Astrocyte of the spinal cord (primary cell): ENCODE measurements at regions not wholly inside any gene's neighbourhood (a gene's known extent, or its start where the extent isn't known, plus 50 kb on each side); places are given as distances from the start of the nearest gene placed in this dataset.
A peak's percentile ranks its signal among the peaks of the same experiment; 100 is the strongest.

Experiments
- DNase-seq: peaks from one replicate; pipeline ENCODE4 v3.0.0; 2011; ENCODE audit warnings: low read depth, low spot score
- H3K4me3 ChIP-seq: 2 replicates; pipeline ENCODE4 v1.5.1; 2011; ENCODE audit warnings: low read depth, mild to moderate bottlenecking, low read length, moderate library complexity
- CTCF ChIP-seq: IDR thresholded peaks from 2 replicates; pipeline ENCODE4 v1.5.1; 2012; ENCODE audit warnings: low read depth, mild to moderate bottlenecking, low read length, inconsistent platforms
- in situ Hi-C: cut with HindIII; loops from 2 replicates; pipeline ENCODE4 v1.10.0; 2017; ENCODE audit warnings: low sequenced_read_pairs

- H3K4me3 ChIP-seq: no peak overlapping the region
- DNase-seq: no peak
- TF ChIP-seq CTCF: no peak
- in situ Hi-C loops: no loop called here
Measured at GRCh38 chr3:147311716-147312115, 94.6 kb downstream of the ZIC4 start.

- TF ChIP-seq CTCF: no peak
- in situ Hi-C loops: no loop called here
- no peak overlapping the region for H3K4me3 ChIP-seq
- peak; percentile 75 for DNase-seq
Measured at GRCh38 chr3:147305533-147306250, 100.7 kb downstream of the ZIC4 start.

GRCh38 chr3:147304756-147305155 is 101.6 kb downstream of the ZIC4 start:
- no peak overlapping the region for H3K4me3 ChIP-seq
- in situ Hi-C loops: no loop called here
- no peak for TF ChIP-seq CTCF
- DNase-seq: peak; percentile 29

- no peak overlapping the region for H3K4me3 ChIP-seq
- no peak for TF ChIP-seq CTCF
- no peak for DNase-seq
- in situ Hi-C loops: no loop called here
Measured at GRCh38 chr3:147301781-147302180, 104.6 kb downstream of the ZIC4 start.

- no peak overlapping the region for H3K4me3 ChIP-seq
- no peak for TF ChIP-seq CTCF
- DNase-seq: peak; percentile 47
- in situ Hi-C loops: no loop called here
Measured at GRCh38 chr3:147299656-147300055, 106.7 kb downstream of the ZIC4 start.

- in situ Hi-C loops: no loop called here
- no peak overlapping the region for H3K4me3 ChIP-seq
- DNase-seq: peak; percentile 99
- no peak for TF ChIP-seq CTCF
Measured at GRCh38 chr3:147298511-147298982, 107.8 kb downstream of the ZIC4 start.
